Lung (tissue), 11 donors: ENCODE measurements at regions not wholly inside any gene's neighbourhood (a gene's known extent, or its start where the extent isn't known, plus 50 kb on each side); places are given as distances from the start of the nearest gene placed in this dataset.

Experiments
- ATAC-seq: fragments of 200-7000 bp; cut with Tn5 transposase; one replicate; pipeline ENCODE4 v1.9.1; 2020; ENCODE audit warnings: moderate number of reproducible peaks; ENCODE audit not compliant: insufficient read depth, low FRiP score
- DNase-seq, 3 donors: peaks; one replicate each; pipeline ENCODE4 v3.0.0-alpha.2; 2013 to 2017
- H3K27ac ChIP-seq, 2 donors: one replicate each; pipeline ENCODE4 v1.5.1; 2013; ENCODE audit warnings: mild to moderate bottlenecking in 2 of 2, moderate library complexity in 2 of 2, control low read depth in 1 of 2, inconsistent platforms in 1 of 2, low read depth in 1 of 2, low read length in 1 of 2
- H3K27me3 ChIP-seq, 3 donors: one replicate each; pipeline ENCODE4 v1.5.1; 2013; ENCODE audit warnings: low read length in 2 of 3; ENCODE audit not compliant: control insufficient read depth in 3 of 3, insufficient read depth in 3 of 3
- H3K36me3 ChIP-seq, 4 donors: one replicate each; pipeline ENCODE4 v1.5.1; 2013; ENCODE audit warnings: low read length in 4 of 4, mild to moderate bottlenecking in 1 of 4, moderate library complexity in 1 of 4; ENCODE audit not compliant: control insufficient read depth in 4 of 4, insufficient read depth in 4 of 4
- H3K4me1 ChIP-seq, 5 donors: one replicate each; pipeline ENCODE4 v1.5.1; 2013; ENCODE audit warnings: low read length in 5 of 5, mild to moderate bottlenecking in 2 of 5, moderate library complexity in 1 of 5; ENCODE audit not compliant: control insufficient read depth in 5 of 5, insufficient read depth in 5 of 5
- H3K4me3 ChIP-seq: one replicate; pipeline ENCODE4 v1.5.1; 2013; ENCODE audit warnings: mild to moderate bottlenecking, control low read depth, moderate library complexity
- H3K9ac ChIP-seq, 2 donors: one replicate each; pipeline ENCODE4 v1.5.1; 2013; ENCODE audit warnings: low read length in 2 of 2, control low read depth in 1 of 2; ENCODE audit not compliant: insufficient read depth in 1 of 2
- H3K9me3 ChIP-seq, 4 donors: one replicate each; pipeline ENCODE4 v1.5.1; 2013; ENCODE audit warnings: low read length in 3 of 4, mild to moderate bottlenecking in 1 of 4, moderate library complexity in 1 of 4; ENCODE audit not compliant: control insufficient read depth in 4 of 4, insufficient read depth in 3 of 4
- whole genome bisulfite sequencing, 2 donors: extraction: QIAGEN DNeasy Blood & Tissue Kit; methylation state at CpG; one replicate each; pipeline ENCODE4 v1.1.7; 2013; 5-methylcytosine and 5-hydroxymethylcytosine counted together
- TF ChIP-seq, protein P1 (sequence below): IDR thresholded peaks from 2 replicates; pipeline ENCODE4 v1.5.1; 2012; ENCODE audit warnings: mild to moderate bottlenecking; ENCODE audit errors: control extremely low read depth, extremely low read depth
- donor health status: control.
- donor health status: control.
- donor health status: Bipolar disorder and iron deficiency.
- donor health status: healthy.
- donor health status: DM: yes; HTN: yes; CAD: no.

GRCh38 chr12:76240281-76240680, 107.9 kb downstream of the BBS10 start:
- TF ChIP-seq, protein P1, sequence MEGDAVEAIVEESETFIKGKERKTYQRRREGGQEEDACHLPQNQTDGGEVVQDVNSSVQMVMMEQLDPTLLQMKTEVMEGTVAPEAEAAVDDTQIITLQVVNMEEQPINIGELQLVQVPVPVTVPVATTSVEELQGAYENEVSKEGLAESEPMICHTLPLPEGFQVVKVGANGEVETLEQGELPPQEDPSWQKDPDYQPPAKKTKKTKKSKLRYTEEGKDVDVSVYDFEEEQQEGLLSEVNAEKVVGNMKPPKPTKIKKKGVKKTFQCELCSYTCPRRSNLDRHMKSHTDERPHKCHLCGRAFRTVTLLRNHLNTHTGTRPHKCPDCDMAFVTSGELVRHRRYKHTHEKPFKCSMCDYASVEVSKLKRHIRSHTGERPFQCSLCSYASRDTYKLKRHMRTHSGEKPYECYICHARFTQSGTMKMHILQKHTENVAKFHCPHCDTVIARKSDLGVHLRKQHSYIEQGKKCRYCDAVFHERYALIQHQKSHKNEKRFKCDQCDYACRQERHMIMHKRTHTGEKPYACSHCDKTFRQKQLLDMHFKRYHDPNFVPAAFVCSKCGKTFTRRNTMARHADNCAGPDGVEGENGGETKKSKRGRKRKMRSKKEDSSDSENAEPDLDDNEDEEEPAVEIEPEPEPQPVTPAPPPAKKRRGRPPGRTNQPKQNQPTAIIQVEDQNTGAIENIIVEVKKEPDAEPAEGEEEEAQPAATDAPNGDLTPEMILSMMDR, result no peak
- ATAC-seq, result no peak
- H3K27ac ChIP-seq, result no peak overlapping the region
- H3K9me3 ChIP-seq, result no peaks in the 10 kb centered on the region
- H3K36me3 ChIP-seq, result no peaks in the 10 kb centered on the region
- H3K27me3 ChIP-seq, result no peaks in the 10 kb centered on the region
- no peak overlapping the region for H3K4me3 ChIP-seq
- H3K9ac ChIP-seq, result no peak overlapping the region
- 86 to 98% methylated on average over 6 of the region's 6 CpGs for WGBS, 2 donors
- H3K4me1 ChIP-seq, result no peaks in the 10 kb centered on the region
- no peak for DNase-seq

GRCh38 chr12:76238688-76239087, 109.5 kb downstream of the BBS10 start:
- H3K4me1 ChIP-seq, result no peaks in the 10 kb centered on the region
- no peak for ATAC-seq
- no peak overlapping the region for H3K9ac ChIP-seq
- no peak for DNase-seq
- WGBS, 2 donors, result 85 to 86% methylated on average over 4 of the region's 4 CpGs
- H3K36me3 ChIP-seq, result no peaks in the 10 kb centered on the region
- no peaks in the 10 kb centered on the region for H3K9me3 ChIP-seq
- H3K27ac ChIP-seq, result no peak overlapping the region
- no peaks in the 10 kb centered on the region for H3K27me3 ChIP-seq
- TF ChIP-seq, protein P1, result no peak
- H3K4me3 ChIP-seq, result no peak overlapping the region

- Histone ChIP-seq H3K9ac (no peak overlapping the region), H3K36me3 (no peaks in the 10 kb centered on the region), H3K9me3 (no peaks in the 10 kb centered on the region), H3K4me3 (no peak overlapping the region), H3K27ac (no peak overlapping the region), H3K4me1 (no peaks in the 10 kb centered on the region), H3K27me3 (no peaks in the 10 kb centered on the region)
- WGBS, 2 donors, result 91 to 96% methylated on average over 7 of the region's 7 CpGs
- DNase-seq (no peak), ATAC-seq (no peak)
- TF ChIP-seq, protein P1, result no peak
These were observed 111.0 kb downstream of the BBS10 start for GRCh38 chr12:76237086-76237701.

DNA sequence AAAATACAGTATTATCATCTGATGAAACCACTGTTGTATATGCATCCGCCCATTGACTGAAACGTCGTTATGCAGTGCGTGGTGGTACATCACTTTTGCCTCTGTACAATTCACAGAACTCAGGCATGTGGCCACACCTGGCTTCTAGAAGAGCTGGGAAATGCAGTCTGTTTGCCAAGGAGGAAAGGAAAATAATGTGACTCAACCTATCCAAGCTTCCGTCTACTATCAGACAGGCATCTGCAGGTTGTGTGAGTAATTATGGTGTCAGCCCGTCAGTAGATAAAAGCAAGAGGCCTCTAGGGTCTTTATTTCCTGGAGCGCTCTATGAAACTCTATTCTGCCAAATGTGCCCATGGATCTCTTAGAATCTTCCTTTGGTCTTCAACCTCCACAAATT, 111.6 kb downstream of the BBS10 start:
- H3K27ac ChIP-seq, result no peak overlapping the region
- WGBS, 2 donors, result 86 to 92% methylated on average over 7 of the region's 7 CpGs
- no peak overlapping the region for H3K4me3 ChIP-seq
- H3K27me3 ChIP-seq, result no peaks in the 10 kb centered on the region
- no peaks in the 10 kb centered on the region for H3K9me3 ChIP-seq
- H3K9ac ChIP-seq, result no peak overlapping the region
- DNase-seq (no peak), ATAC-seq (no peak)
- H3K36me3 ChIP-seq, result no peaks in the 10 kb centered on the region
- TF ChIP-seq, protein P1, result no peak
- no peaks in the 10 kb centered on the region for H3K4me1 ChIP-seq
